Endometrium (tissue), 2 donors: ENCODE measurements at regions not wholly inside any gene's neighbourhood (a gene's known extent, or its start where the extent isn't known, plus 50 kb on each side); places are given as distances from the start of the nearest gene placed in this dataset.
"Not testable (repeated sequence)": the region's sequence is repeated elsewhere in the genome, so short reads cannot be mapped to it uniquely, and the experiment has no call there.

ENCODE experiments used
- FAIRE-seq: peaks from 2 replicates; lab custom pipeline; 2012; peaks lifted over from hg19 to GRCh38; lab: Jason Lieb, UNC
- donor health status: control.
- donor health status: control.

GRCh38 chr4:134879019-134879418, 677.4 kb upstream of the PABPC4L start:
- no peak for FAIRE-seq

GRCh38 chr4:134867027-134867426, 665.4 kb upstream of the PABPC4L start:
- FAIRE-seq, result no peak

GRCh38 chr4:134865675-134866074, 664.1 kb upstream of the PABPC4L start:
- no peak for FAIRE-seq

- no peak for FAIRE-seq
Measured at GRCh38 chr4:134862116-134862515, 660.5 kb upstream of the PABPC4L start.

GRCh38 chr4:134848681-134849080, 647.1 kb upstream of the PABPC4L start:
- FAIRE-seq, result no peak

GRCh38 chr4:134830741-134831140, 629.2 kb upstream of the PABPC4L start:
- not testable (repeated sequence) for FAIRE-seq

GRCh38 chr4:134812611-134813010, 611.0 kb upstream of the PABPC4L start:
- no peak for FAIRE-seq

GRCh38 chr4:134807231-134807745, 605.7 kb upstream of the PABPC4L start:
- no peak for FAIRE-seq

GRCh38 chr4:134798573-134798972, 597.0 kb upstream of the PABPC4L start:
- no peak for FAIRE-seq

GRCh38 chr4:134787315-134787714, 585.7 kb upstream of the PABPC4L start:
- no peak for FAIRE-seq

- FAIRE-seq, result no peak
Measured at GRCh38 chr4:134780244-134780643, 578.7 kb upstream of the PABPC4L start.

- FAIRE-seq, result no peak
Measured at GRCh38 chr4:134777606-134778005, 576.0 kb upstream of the PABPC4L start.

GRCh38 chr4:134773497-134774000, 572.0 kb upstream of the PABPC4L start:
- no peak for FAIRE-seq

- no peak for FAIRE-seq
Measured at GRCh38 chr4:134762053-134762452, 560.5 kb upstream of the PABPC4L start.

GRCh38 chr4:134756421-134756820, 554.8 kb upstream of the PABPC4L start:
- FAIRE-seq, result no peak

GRCh38 chr4:134754301-134755019, 552.9 kb upstream of the PABPC4L start:
- no peak for FAIRE-seq

GRCh38 chr4:134753390-134753789, 551.8 kb upstream of the PABPC4L start:
- FAIRE-seq, result no peak

- no peak for FAIRE-seq
Measured at GRCh38 chr4:134747108-134747805, 545.7 kb upstream of the PABPC4L start.

- FAIRE-seq, result no peak
Measured at GRCh38 chr4:134740290-134740689, 538.7 kb upstream of the PABPC4L start.

GRCh38 chr4:134735901-134736300, 534.3 kb upstream of the PABPC4L start:
- no peak for FAIRE-seq

- no peak for FAIRE-seq
Measured at GRCh38 chr4:134727696-134728095, 526.1 kb upstream of the PABPC4L start.

GRCh38 chr4:134722306-134722705, 520.7 kb upstream of the PABPC4L start:
- FAIRE-seq, result no peak

- FAIRE-seq, result no peak
Measured at GRCh38 chr4:134720030-134720429, 518.4 kb upstream of the PABPC4L start.
